Caco-2 (cell line): ENCODE measurements at regions not wholly inside any gene's neighbourhood (a gene's known extent, or its start where the extent isn't known, plus 50 kb on each side); places are given as distances from the start of the nearest gene placed in this dataset.
"Not testable (repeated sequence)": the region's sequence is repeated elsewhere in the genome, so short reads cannot be mapped to it uniquely, and the experiment has no call there.

Experiments
- BruUV-seq: library from RNA; stranded (reverse); fragments of 400-500 nt; replicated peaks from 2 replicates; lab custom pipeline; 2021; lab: Mats Ljungman, UMichigan
- CTCF ChIA-PET: fragments of 300-600 bp; sonication (Branson Sonifier 250); formaldehyde crosslinking; loops from one replicate; lab custom pipeline; 2022; ENCODE audit warnings: antibody characterized with exemption; lab: Charles Lee
- POLR2A ChIA-PET: fragments of 300-600 bp; sonication (Branson Sonifier 250); formaldehyde crosslinking; loops from one replicate; lab custom pipeline; 2022; ENCODE audit warnings: antibody characterized with exemption; lab: Charles Lee
- DNase-seq, 2 experiments: peaks; one replicate each; pipeline versions ENCODE4 v3.0.0 to v3.0.0-alpha.2; 2020 to 2022
- H3K27me3 ChIP-seq: replicated peaks from 2 replicates; pipeline ENCODE4 v1.6.0; 2011; ENCODE audit warnings: low read length; ENCODE audit not compliant: control insufficient read depth, insufficient read depth
- H3K36me3 ChIP-seq: 2 replicates; pipeline ENCODE4 v1.5.1; 2011; ENCODE audit warnings: low read length; ENCODE audit not compliant: control insufficient read depth, insufficient read depth
- H3K4me1 ChIP-seq: fragments of 250-450 bp; sonication (Bioruptor Pico); 2 replicates; pipeline ENCODE4 v1.5.1; 2020; ENCODE audit warnings: mild to moderate bottlenecking
- H3K4me3 ChIP-seq: 2 replicates; pipeline ENCODE4 v1.5.1; 2011; ENCODE audit warnings: low read depth, mild to moderate bottlenecking, control low read depth, low read length
- H3K9me3 ChIP-seq: fragments of 250-450 bp; sonication (Bioruptor Pico); 2 replicates; pipeline ENCODE4 v1.5.1; 2020; ENCODE audit warnings: mild to moderate bottlenecking, moderate library complexity
- H3K27ac Mint-ChIP-seq: one replicate; pipeline ENCODE4 v1.8.0; 2022; ENCODE audit warnings: mixed read lengths; ENCODE audit not compliant: unreplicated experiment
- H3K27me3 Mint-ChIP-seq: one replicate; pipeline ENCODE4 v1.8.0; 2022; ENCODE audit warnings: mixed read lengths; ENCODE audit not compliant: insufficient read depth, unreplicated experiment
- H3K36me3 Mint-ChIP-seq: one replicate; pipeline ENCODE4 v1.8.0; 2022; ENCODE audit warnings: mild to moderate bottlenecking, mixed read lengths; ENCODE audit not compliant: insufficient read depth, unreplicated experiment
- H3K4me1 Mint-ChIP-seq: one replicate; pipeline ENCODE4 v1.8.0; 2022; ENCODE audit warnings: low read depth, mixed read lengths; ENCODE audit not compliant: unreplicated experiment
- H3K4me3 Mint-ChIP-seq: one replicate; pipeline ENCODE4 v1.8.0; 2022; ENCODE audit warnings: mild to moderate bottlenecking, moderate library complexity, mixed read lengths; ENCODE audit not compliant: unreplicated experiment
- H3K9me3 Mint-ChIP-seq: one replicate; pipeline ENCODE4 v1.8.0; 2022; ENCODE audit warnings: mixed read lengths; ENCODE audit not compliant: unreplicated experiment
- intact Hi-C: fragments of 100-400 bp; cut with micrococcal nuclease; formaldehyde crosslinking; loops from one replicate; pipeline ENCODE4 v1.10.0; 2022; ENCODE audit not compliant: unreplicated experiment
- TF ChIP-seq, protein P1 (sequence below), 2 experiments: fragments of 200-600 bp in 1 of 2; IDR thresholded peaks; 1 replicate in 1 of 2; 2 replicates in 1 of 2; pipeline versions ENCODE4 v1.5.1 to v1.8.0; 2011 to 2022; ENCODE audit warnings: antibody characterized with exemption in 1 of 2, control low read depth in 1 of 2, inconsistent platforms in 1 of 2, low read depth in 1 of 2, low read length in 1 of 2, mild to moderate bottlenecking in 1 of 2, moderate library complexity in 1 of 2; ENCODE audit not compliant: insufficient read depth in 1 of 2, severe bottlenecking in 1 of 2, unreplicated experiment in 1 of 2

DNA sequence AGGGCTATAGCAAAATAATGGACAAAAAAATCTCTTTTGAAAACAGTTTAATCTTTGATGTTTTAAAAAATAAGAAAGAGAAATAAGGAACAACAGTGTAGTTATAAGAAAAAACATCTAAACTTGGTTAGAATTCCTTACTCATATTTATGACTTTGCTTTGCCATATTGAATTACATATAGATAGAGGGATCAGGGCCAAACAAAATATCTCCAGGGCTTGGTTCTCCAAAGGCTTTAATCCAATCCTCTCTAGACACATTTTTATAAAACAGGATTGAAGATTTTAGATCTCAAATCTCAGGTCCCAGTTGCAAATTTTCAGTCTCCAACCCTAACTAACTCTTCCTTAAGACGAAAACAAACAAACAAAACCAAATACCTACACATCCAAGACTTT lies 72.6 kb upstream of the RHOBTB1 start:
- H3K4me1 Mint-ChIP-seq = peaks cover 12% of the 10 kb centered on the region

DNA sequence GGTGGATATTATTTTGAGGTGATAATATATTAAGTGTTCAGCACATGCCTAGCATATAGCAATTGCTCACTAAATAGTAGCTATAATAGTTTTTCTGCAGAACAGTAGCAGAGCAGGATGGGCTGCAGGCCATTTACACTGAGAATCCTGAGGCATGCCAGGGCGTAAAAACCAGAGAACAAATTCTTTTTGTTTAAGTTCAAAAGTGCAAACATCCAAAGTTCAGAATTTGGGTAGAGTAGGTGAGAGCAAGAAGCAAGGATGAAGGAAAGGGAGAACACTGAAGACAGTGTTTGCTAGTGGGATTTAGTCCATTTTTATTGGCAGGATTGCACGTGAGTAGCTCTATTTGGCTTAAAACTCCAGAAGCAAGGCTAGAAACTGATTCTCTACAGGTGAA lies 72.0 kb upstream of the RHOBTB1 start:
- peaks cover 10% of the 10 kb centered on the region for H3K9me3 Mint-ChIP-seq
- CTCF ChIA-PET = no interaction called here
- H3K4me3 Mint-ChIP-seq = no peak overlapping the region
- H3K27ac Mint-ChIP-seq = no peak overlapping the region
- TF ChIP-seq, protein P1, sequence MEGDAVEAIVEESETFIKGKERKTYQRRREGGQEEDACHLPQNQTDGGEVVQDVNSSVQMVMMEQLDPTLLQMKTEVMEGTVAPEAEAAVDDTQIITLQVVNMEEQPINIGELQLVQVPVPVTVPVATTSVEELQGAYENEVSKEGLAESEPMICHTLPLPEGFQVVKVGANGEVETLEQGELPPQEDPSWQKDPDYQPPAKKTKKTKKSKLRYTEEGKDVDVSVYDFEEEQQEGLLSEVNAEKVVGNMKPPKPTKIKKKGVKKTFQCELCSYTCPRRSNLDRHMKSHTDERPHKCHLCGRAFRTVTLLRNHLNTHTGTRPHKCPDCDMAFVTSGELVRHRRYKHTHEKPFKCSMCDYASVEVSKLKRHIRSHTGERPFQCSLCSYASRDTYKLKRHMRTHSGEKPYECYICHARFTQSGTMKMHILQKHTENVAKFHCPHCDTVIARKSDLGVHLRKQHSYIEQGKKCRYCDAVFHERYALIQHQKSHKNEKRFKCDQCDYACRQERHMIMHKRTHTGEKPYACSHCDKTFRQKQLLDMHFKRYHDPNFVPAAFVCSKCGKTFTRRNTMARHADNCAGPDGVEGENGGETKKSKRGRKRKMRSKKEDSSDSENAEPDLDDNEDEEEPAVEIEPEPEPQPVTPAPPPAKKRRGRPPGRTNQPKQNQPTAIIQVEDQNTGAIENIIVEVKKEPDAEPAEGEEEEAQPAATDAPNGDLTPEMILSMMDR (IDR thresholded peaks at IDR 0.05; ENCODE audit: insufficient read depth in 1 of 2, low read depth in 1 of 2, low read length in 1 of 2, severe bottlenecking in 1 of 2, unreplicated experiment in 1 of 2) = no peak
- H3K9me3 ChIP-seq = no peaks in the 10 kb centered on the region
- no TSS peak for BruUV-seq
- no peaks in the 10 kb centered on the region; the same call in 1 of the 2 replicates for H3K27me3 ChIP-seq
- POLR2A ChIA-PET = no interaction called here
- no peaks in the 10 kb centered on the region for H3K36me3 ChIP-seq
- H3K27me3 Mint-ChIP-seq = peaks cover 3% of the 10 kb centered on the region
- H3K4me1 ChIP-seq = 0 out of 2 replicates have a peak, but pooled peaks cover 6% of the 10 kb centered on the region
- no peaks in the 10 kb centered on the region for H3K36me3 Mint-ChIP-seq
- no peak overlapping the region for H3K4me3 ChIP-seq
- no peak for DNase-seq
- intact Hi-C loops = loop anchor here (5.0 kb wide), 1 partner anchor 266 kb away; no protein-coding TSS in a partner anchor
- H3K4me1 Mint-ChIP-seq = peaks cover 12% of the 10 kb centered on the region

More for the DNA sequence above, 72.6 kb upstream of the RHOBTB1 start:
- no peak for DNase-seq
- Histone ChIP-seq H3K4me3 (no peak overlapping the region), H3K4me1 (0 out of 2 replicates have a peak, but pooled peaks cover 6% of the 10 kb centered on the region), H3K27me3 (no peaks in the 10 kb centered on the region; the same call in 1 of the 2 replicates), H3K9me3 (no peaks in the 10 kb centered on the region), H3K36me3 (no peaks in the 10 kb centered on the region)
- intact Hi-C loops = loop anchor here (5.0 kb wide), 1 partner anchor 266 kb away; no protein-coding TSS in a partner anchor
- no peak overlapping the region for H3K4me3 Mint-ChIP-seq
- TSS peak; percentile 57 for BruUV-seq
- H3K36me3 Mint-ChIP-seq = no peaks in the 10 kb centered on the region
- POLR2A ChIA-PET = no interaction called here
- peaks cover 10% of the 10 kb centered on the region for H3K9me3 Mint-ChIP-seq
- H3K27me3 Mint-ChIP-seq = peaks cover 3% of the 10 kb centered on the region
- TF ChIP-seq, protein P1 (IDR thresholded peaks at IDR 0.05; ENCODE audit: insufficient read depth in 1 of 2, low read depth in 1 of 2, low read length in 1 of 2, severe bottlenecking in 1 of 2, unreplicated experiment in 1 of 2) = no peak
- CTCF ChIA-PET = no interaction called here
- H3K27ac Mint-ChIP-seq = no peak overlapping the region

DNA sequence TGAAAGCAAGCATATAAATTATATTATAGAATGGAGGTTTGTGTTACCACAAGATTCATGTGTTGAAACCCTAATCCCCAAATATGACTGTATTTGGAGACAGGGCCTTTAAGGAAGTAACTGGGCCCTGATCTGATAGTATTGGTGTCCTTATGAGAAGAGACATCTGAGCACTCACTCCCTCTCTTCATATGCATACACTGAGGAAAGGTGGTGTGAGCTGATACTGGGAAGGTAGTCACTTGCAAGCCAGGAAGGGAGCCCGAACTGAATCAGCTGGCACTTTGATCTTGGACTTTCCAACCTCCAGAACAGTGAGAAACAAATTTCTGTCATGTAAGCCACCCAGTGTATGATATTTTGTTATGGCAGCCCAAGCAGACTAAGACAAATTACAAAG lies 66.9 kb upstream of the RHOBTB1 start:
- H3K4me3 Mint-ChIP-seq = no peak overlapping the region
- peaks cover 14% of the 10 kb centered on the region for H3K4me1 Mint-ChIP-seq
- H3K9me3 ChIP-seq = no peaks in the 10 kb centered on the region
- H3K27me3 ChIP-seq = no peaks in the 10 kb centered on the region
- H3K4me1 ChIP-seq = 0 out of 2 replicates have a peak, but pooled peaks cover under 1% of the 10 kb centered on the region
- H3K27me3 Mint-ChIP-seq = no peaks in the 10 kb centered on the region
- POLR2A ChIA-PET = no interaction called here
- H3K36me3 ChIP-seq = no peaks in the 10 kb centered on the region
- intact Hi-C loops = no loop called here
- H3K9me3 Mint-ChIP-seq = peaks cover 18% of the 10 kb centered on the region
- no peak for DNase-seq
- TF ChIP-seq, protein P1 (IDR thresholded peaks at IDR 0.05; ENCODE audit: insufficient read depth in 1 of 2, low read depth in 1 of 2, low read length in 1 of 2, severe bottlenecking in 1 of 2, unreplicated experiment in 1 of 2) = no peak
- BruUV-seq = no TSS peak
- CTCF ChIA-PET = interaction anchor here (0.6 to 1.1 kb wide), 2 partner anchors 46 to 740 kb away, joined by 3 to 4 read pairs; no protein-coding TSS in a partner anchor
- H3K36me3 Mint-ChIP-seq = no peaks in the 10 kb centered on the region
- no peak overlapping the region for H3K27ac Mint-ChIP-seq
- no peak overlapping the region for H3K4me3 ChIP-seq

DNA sequence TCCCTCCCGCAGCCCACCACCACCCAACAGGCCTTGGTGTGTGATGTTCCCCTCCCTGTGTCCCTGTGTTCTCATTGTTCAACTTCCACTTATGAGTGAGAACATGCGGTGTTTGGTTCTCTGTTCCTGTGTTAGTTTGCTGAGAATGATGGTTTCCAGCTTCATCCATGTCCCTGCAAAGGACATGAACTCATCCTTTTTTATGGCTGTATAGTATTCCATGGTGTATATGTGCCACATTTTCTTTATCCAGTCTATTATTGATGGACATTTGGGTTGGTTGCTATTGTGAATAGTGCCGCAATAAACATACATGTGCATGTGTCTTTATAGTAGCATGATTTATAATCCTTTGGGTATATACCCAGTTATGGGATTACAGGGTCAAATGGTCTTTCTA lies 59.1 kb upstream of the RHOBTB1 start:
- H3K36me3 Mint-ChIP-seq, H3K4me3 Mint-ChIP-seq, H3K27me3 Mint-ChIP-seq, BruUV-seq, H3K36me3 ChIP-seq, H3K9me3 ChIP-seq, H3K4me1 Mint-ChIP-seq, POLR2A ChIA-PET, H3K27me3 ChIP-seq, CTCF ChIA-PET, DNase-seq, H3K9me3 Mint-ChIP-seq, H3K4me3 ChIP-seq, H3K27ac Mint-ChIP-seq, intact Hi-C loops: not testable (repeated sequence)
- H3K4me1 ChIP-seq = peaks cover 13% of the 10 kb centered on the region
